DOHH2 (cell line): ENCODE measurements at regions not wholly inside any gene's neighbourhood (a gene's known extent, or its start where the extent isn't known, plus 50 kb on each side); places are given as distances from the start of the nearest gene placed in this dataset.

Source experiments
- H3F3A ChIP-seq: fragments of 200-600 bp; sonication (generic), shearing (Covaris generic); 2 replicates; pipeline ENCODE4 v1.6.0; 2016; ENCODE audit warnings: antibody characterized with exemption, mild to moderate bottlenecking; ENCODE audit not compliant: control insufficient read depth, insufficient read depth
- H3K27ac ChIP-seq: fragments of 200-600 bp; sonication (generic); 2 replicates; pipeline ENCODE4 v1.5.1; 2014; ENCODE audit warnings: low read depth, mild to moderate bottlenecking, low read length, moderate library complexity
- H3K27me3 ChIP-seq: fragments of 200-600 bp; sonication (generic); 2 replicates; pipeline ENCODE4 v1.6.1; 2014; ENCODE audit warnings: mild to moderate bottlenecking, low read length, mixed read lengths; ENCODE audit not compliant: control insufficient read depth
- H3K36me3 ChIP-seq: fragments of 200-600 bp; sonication (generic); 2 replicates; pipeline ENCODE4 v1.6.1; 2014; ENCODE audit warnings: mild to moderate bottlenecking, low read length, moderate library complexity, mixed read lengths; ENCODE audit not compliant: control insufficient read depth
- H3K4me1 ChIP-seq: fragments of 200-600 bp; sonication (generic); 2 replicates; pipeline ENCODE4 v1.6.1; 2014; ENCODE audit warnings: mild to moderate bottlenecking, low read length, mixed read lengths; ENCODE audit not compliant: control insufficient read depth
- H3K4me2 ChIP-seq: fragments of 200-600 bp; sonication (generic); 2 replicates; pipeline ENCODE4 v1.6.0; 2014; ENCODE audit warnings: mild to moderate bottlenecking, low read length, moderate library complexity
- H3K4me3 ChIP-seq: fragments of 200-600 bp; sonication (generic); 2 replicates; pipeline ENCODE4 v1.5.1; 2014; ENCODE audit warnings: mild to moderate bottlenecking, low read length, mixed read lengths
- H3K79me2 ChIP-seq: fragments of 200-600 bp; sonication (generic); 2 replicates; pipeline ENCODE4 v1.6.1; 2014; ENCODE audit warnings: mild to moderate bottlenecking, low read length, mixed read lengths; ENCODE audit not compliant: control insufficient read depth
- H3K9me2 ChIP-seq: fragments of 200-600 bp; sonication (generic); replicated peaks from 2 replicates; pipeline ENCODE4 v1.6.1; 2014; ENCODE audit warnings: mild to moderate bottlenecking, low read length, mixed read lengths; ENCODE audit not compliant: control insufficient read depth
- H3K9me3 ChIP-seq: fragments of 200-600 bp; sonication (generic); 2 replicates; pipeline ENCODE4 v1.6.1; 2014; ENCODE audit warnings: antibody characterized with exemption, low read length, mixed read lengths; ENCODE audit not compliant: control insufficient read depth, insufficient read depth
- H4K20me1 ChIP-seq: fragments of 200-600 bp; sonication (generic); 2 replicates; pipeline ENCODE4 v1.6.0; 2014; ENCODE audit warnings: low read depth, mild to moderate bottlenecking, antibody characterized with exemption, low read length, moderate library complexity; ENCODE audit not compliant: control insufficient read depth, insufficient read depth
- CTCF ChIP-seq: fragments of 200-600 bp; sonication (generic); IDR thresholded peaks from one replicate; pipeline ENCODE4 v1.5.1; 2014; ENCODE audit warnings: antibody characterized with exemption, mild to moderate bottlenecking, low read depth, low read length; ENCODE audit not compliant: poor library complexity, severe bottlenecking
- EZH2phosphoT487 ChIP-seq: fragments of 200-600 bp; sonication (generic); IDR thresholded peaks from 2 replicates; pipeline ENCODE4 v1.6.1; 2017; ENCODE audit warnings: borderline replicate concordance, mild to moderate bottlenecking, antibody characterized with exemption, low read length, moderate library complexity, mixed read lengths

- Histone ChIP-seq H3F3A (no peaks in the 10 kb centered on the region), H3K4me2 (no peak overlapping the region), H3K27ac (no peak overlapping the region), H4K20me1 (no peaks in the 10 kb centered on the region), H3K79me2 (no peaks in the 10 kb centered on the region), H3K27me3 (no peaks in the 10 kb centered on the region), H3K4me3 (no peak overlapping the region), H3K4me1 (peaks cover 4% of the 10 kb centered on the region; the same call in 1 of the 2 replicates), H3K9me3 (no peaks in the 10 kb centered on the region), H3K36me3 (no peaks in the 10 kb centered on the region), H3K9me2 (no peaks in the 10 kb centered on the region; the same call in 1 of the 2 replicates)
- TF ChIP-seq CTCF, result no peak
- TF ChIP-seq EZH2phosphoT487, result no peak
These were observed 493.6 kb downstream of the NYAP2 start for GRCh38 chr2:225893151-225893550.

- Histone ChIP-seq H4K20me1 (no peaks in the 10 kb centered on the region), H3K27me3 (no peaks in the 10 kb centered on the region), H3K4me1 (peaks cover 4% of the 10 kb centered on the region; the same call in 1 of the 2 replicates), H3K4me2 (no peak overlapping the region), H3K27ac (no peak overlapping the region), H3K9me2 (no peaks in the 10 kb centered on the region), H3F3A (no peaks in the 10 kb centered on the region), H3K79me2 (no peaks in the 10 kb centered on the region), H3K9me3 (no peaks in the 10 kb centered on the region), H3K36me3 (no peaks in the 10 kb centered on the region), H3K4me3 (no peak overlapping the region)
- TF ChIP-seq EZH2phosphoT487, result no peak
- no peak for TF ChIP-seq CTCF
These were observed 492.3 kb downstream of the NYAP2 start for GRCh38 chr2:225891771-225892170.

GRCh38 chr2:225891013-225891412 lies 491.5 kb downstream of the NYAP2 start:
- Histone ChIP-seq H3K9me3 (no peaks in the 10 kb centered on the region), H3K27me3 (no peaks in the 10 kb centered on the region), H3K4me1 (peaks cover 4% of the 10 kb centered on the region; the same call in 1 of the 2 replicates), H3K4me2 (no peak overlapping the region), H3K9me2 (no peaks in the 10 kb centered on the region), H3F3A (no peaks in the 10 kb centered on the region), H3K79me2 (no peaks in the 10 kb centered on the region), H3K27ac (no peak overlapping the region), H3K4me3 (no peak overlapping the region), H3K36me3 (no peaks in the 10 kb centered on the region), H4K20me1 (no peaks in the 10 kb centered on the region)
- no peak for TF ChIP-seq EZH2phosphoT487
- no peak for TF ChIP-seq CTCF
